ENCODE measurements at regions not wholly inside any gene's neighbourhood (a gene's known extent, or its start where the extent isn't known, plus 50 kb on each side); places are given as distances from the start of the nearest gene placed in this dataset.

DNA sequence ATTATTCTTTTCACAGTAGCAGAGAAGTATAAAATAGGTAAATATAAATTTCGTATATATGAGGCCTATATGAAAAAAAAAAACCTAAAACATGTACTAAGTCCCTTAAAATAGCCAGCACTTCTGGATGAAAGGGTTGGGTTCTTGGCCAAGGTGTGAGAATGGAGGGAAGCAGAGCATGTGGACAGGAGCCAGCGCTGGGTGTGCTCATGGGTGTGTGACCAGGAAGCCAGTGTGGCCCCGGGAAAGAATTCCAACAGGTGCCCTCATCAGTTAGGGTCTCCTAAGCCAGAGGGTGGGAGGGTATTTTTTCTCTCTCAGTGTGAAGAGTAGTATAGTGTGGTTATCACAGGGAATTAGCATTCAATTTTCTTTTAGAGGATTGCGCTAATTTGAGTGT is 401.9 kb upstream of the IGFBP3 start:
- no peak for DNase-seq

DNA sequence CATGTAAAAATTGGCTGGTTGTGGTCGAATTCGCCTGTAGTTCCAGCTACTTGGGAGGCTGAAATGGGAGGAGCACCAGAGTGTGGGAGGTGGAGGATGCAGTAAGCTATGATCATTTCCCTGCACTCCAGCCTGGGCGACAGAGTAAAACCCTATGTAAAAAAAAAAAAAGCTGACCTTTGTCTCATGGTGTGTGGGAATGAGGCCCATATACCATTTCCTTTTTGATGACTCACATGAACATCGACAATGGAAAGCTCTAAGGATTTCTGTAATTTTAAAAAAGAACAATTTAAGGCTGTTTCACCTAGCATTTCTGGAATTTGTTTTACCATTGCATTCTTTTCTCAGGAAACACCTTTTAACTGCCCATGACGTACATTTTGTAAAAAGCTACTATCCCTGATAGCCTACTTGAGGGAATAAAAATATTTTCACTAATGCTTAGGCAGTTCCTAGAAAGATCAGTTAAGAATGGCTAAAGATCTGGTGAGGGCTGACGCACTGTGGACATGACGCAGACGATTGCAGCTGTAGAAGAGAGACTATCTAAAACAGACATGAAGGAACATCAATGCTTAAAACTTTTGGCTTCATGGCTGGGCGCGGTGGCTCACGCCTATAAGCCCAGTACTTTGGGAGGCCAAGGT is 400.6 kb upstream of the IGFBP3 start:
- no peak for DNase-seq

- no peak for DNase-seq
These were observed 399.9 kb upstream of the IGFBP3 start for GRCh38 chr7:46320956-46321355.

- DNase-seq: no peak
These were observed 398.8 kb upstream of the IGFBP3 start for GRCh38 chr7:46319841-46320240.

GRCh38 chr7:46318276-46318675 is 397.2 kb upstream of the IGFBP3 start:
- DNase-seq: no peak

- no peak for DNase-seq
These were observed 396.2 kb upstream of the IGFBP3 start for GRCh38 chr7:46317256-46317655.

DNA sequence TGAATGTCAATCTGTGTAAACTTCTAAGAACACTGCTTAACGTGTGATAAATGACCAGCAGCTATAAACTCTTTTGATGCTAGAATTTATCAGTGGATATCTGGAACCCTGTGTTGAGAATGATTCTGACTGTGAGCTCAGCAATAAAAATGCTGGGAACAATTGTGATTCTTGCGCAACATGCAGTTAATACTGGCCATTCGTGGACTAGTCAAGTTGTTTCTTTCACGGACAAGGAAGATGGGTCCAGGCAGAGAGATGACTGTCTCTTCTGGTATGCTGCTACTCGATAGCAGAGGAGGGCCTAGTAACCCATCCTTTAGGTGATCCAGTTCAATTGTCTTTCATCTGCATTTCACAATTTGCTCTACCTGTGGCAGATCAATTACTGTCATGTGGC is 394.8 kb upstream of the IGFBP3 start:
- DNase-seq: no peak

GRCh38 chr7:46301677-46302076 is 380.6 kb upstream of the IGFBP3 start:
- no peak for DNase-seq

GRCh38 chr7:46297515-46297914 is 376.4 kb upstream of the IGFBP3 start:
- DNase-seq: no peak

GRCh38 chr7:46296526-46296925 is 375.5 kb upstream of the IGFBP3 start:
- DNase-seq: no peak

DNA sequence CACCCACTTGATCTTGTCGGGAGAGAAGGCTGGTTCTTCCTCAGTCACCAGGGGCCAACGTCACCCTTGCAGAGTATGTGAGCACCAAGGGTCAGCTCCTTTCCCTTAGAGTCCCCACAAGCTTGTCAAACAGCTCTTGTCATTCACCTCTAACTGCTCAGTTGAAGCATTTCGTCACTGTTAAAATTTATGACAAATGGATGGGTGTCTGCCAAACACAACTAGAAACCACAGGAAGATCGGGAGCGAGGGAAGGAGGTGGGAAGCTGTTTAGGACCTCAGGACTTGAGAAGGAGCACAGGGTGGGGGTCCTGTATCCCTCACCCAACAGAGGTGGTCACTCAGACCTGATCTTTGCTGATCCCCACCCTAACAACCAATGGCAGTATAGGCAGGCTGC is 373.3 kb upstream of the IGFBP3 start:
- no peak for DNase-seq

DNA sequence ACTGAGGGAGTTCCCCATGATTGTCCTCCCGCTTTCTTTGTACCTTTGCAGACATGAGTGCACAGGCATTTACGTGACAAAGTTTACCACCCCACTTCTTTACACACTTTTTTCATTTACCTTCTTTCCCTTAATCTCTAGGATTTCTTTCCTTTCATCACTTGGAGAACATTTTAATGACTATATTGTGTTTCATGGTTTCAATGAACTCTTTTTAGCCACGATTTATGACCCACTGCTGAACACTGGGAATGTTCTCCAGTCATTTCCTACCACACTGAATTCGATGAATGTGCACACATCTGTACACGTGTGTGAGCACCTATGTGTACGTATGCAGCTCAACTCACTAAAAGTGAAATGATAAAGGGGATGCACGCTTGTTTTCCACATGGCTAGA is 371.7 kb upstream of the IGFBP3 start:
- no peak for DNase-seq

GRCh38 chr7:46291601-46292150 is 370.6 kb upstream of the IGFBP3 start:
- no peak for DNase-seq

DNA sequence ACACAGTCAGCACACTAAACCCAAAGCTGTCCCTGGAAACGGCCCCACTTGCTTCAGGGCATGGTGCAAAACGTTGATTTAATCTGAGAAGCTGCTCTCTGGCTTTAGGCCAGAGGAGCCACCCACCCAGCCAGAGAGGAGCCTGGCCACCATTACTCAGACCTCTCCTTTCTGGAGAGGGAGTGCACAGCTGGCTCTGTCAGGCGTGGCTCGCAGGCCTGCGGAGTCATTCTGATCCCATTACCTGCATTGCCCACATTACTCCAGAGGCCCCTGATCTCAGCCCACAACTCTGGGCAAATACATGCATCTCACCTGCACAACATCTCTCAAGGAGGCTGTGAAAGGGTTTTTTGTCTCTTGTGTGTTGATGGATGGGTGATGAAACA is 370.0 kb upstream of the IGFBP3 start:
- no peak for DNase-seq

- no peak for DNase-seq
These were observed 369.4 kb upstream of the IGFBP3 start for GRCh38 chr7:46290374-46291049.

- no peak for DNase-seq
These were observed 367.8 kb upstream of the IGFBP3 start for GRCh38 chr7:46288861-46289260.

DNA sequence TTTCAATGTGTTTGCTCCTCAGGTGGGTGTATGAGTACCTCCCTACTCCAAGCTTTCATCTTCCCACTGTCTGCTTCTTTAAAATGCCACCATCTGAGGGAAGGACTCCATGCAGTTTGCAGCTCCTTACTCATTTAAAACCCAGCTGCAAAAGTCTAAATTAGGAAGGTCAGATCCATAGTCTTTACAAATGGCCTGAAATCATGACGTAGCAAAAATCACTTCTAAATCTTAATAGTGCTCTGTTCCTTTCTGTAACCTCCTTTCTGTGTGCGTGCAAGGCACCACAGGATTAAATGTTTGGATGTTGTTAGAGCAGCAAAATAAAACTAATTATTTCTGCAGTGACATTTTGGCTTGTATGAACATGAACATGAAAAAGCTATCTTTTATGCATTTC is 366.9 kb upstream of the IGFBP3 start:
- DNase-seq: no peak

DNA sequence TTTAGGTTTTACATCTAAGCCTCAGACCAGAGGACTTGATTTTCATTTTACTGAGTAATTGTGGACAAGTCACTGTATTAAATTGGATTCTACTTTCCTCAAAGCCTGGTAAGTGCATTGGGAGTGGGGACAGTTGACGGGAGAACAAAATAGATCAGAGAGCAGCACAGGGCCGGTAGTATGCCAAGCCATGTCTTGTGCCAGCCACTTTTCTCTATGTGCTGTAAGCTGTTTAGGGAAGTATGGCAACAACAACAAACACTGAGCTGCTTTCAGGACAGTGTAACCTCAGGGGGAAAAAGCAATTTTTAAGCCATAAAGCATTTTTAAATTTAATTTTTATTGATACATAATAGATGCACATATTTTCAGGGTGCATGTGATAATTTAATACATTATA is 365.9 kb upstream of the IGFBP3 start:
- no peak for DNase-seq

GRCh38 chr7:46286356-46286755 is 365.3 kb upstream of the IGFBP3 start:
- no peak for DNase-seq

DNA sequence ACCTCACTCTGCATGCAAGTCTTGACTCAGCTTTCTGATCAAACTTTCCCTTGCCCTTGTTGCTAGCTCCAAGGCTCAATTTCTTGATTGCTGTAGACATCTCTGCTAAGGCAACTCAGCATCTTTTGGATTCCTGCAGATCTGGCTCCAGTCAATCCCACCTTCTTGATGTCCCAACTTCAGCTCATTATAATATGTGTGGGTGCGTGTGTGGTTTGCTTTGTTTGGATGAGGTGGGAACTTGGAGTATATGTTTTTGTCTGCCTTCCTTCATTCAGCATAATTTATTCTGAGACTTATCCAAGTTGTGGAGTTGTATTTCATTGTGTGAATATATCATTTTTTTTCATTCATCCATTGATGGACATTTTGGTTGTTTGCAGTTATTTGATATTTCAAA is 364.8 kb upstream of the IGFBP3 start:
- DNase-seq: no peak

- DNase-seq: no peak
These were observed 362.8 kb upstream of the IGFBP3 start for GRCh38 chr7:46283852-46284251.

- DNase-seq: no peak
These were observed 361.1 kb upstream of the IGFBP3 start for GRCh38 chr7:46282155-46282554.

- no peak for DNase-seq
These were observed 360.0 kb upstream of the IGFBP3 start for GRCh38 chr7:46281071-46281470.

DNA sequence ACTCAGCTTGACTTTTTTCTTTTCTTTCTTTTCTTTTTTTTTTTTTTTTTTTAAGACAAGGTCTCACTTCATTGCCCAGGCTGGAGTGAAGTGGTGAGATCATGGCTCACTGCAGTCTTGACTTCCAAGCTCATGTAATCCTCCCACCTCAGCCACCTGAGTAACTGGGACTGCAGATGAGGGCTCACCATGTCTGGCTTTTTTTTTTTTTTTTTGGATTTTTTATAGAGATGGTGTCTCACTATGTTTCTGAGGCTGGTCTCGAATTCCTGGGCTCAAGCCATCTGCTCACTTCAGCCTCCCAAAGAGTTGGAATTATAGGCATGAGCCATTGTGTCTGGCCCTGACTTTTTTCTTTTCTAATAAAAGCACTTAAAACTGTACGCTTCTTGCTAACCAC is 358.2 kb upstream of the IGFBP3 start:
- DNase-seq: no peak

DNA sequence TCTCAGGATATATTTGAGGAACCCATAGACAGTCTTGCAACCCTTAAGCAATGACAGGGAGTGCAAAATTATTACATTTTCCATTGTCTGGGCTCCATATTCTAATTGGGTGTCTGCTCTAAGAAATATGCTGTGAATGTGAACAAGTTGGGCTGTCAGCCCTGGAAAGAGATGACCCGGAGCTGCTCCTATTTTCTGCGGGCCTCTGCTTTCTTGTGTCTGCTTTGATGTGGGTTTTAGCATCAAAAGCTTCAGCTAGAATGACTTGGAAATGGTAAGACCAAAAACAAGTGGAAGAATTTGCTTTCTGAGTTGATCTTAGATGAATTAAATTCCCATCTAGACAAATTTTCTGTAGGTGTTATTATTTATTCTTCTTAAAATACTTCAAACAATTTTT is 343.6 kb upstream of the IGFBP3 start:
- no peak for DNase-seq
